RWPE1 (cell line): ENCODE measurements at regions not wholly inside any gene's neighbourhood (a gene's known extent, or its start where the extent isn't known, plus 50 kb on each side); places are given as distances from the start of the nearest gene placed in this dataset.
"Not testable (repeated sequence)": the region's sequence is repeated elsewhere in the genome, so short reads cannot be mapped to it uniquely, and the experiment has no call there.

Experiments used
- CTCF ChIA-PET: fragments of 350-600 bp; sonication (Branson Sonifier 250); formaldehyde crosslinking; extraction: SDS; loops from one replicate; lab custom pipeline; 2021; lab: Yijun Ruan, JAX
- POLR2A ChIA-PET: fragments of 400-600 bp; formaldehyde crosslinking; extraction: SDS; loops from one replicate; lab custom pipeline; 2020; ENCODE audit warnings: antibody characterized with exemption; ENCODE audit not compliant: low non-redundant PET; lab: Yijun Ruan, JAX
- DNase-seq: peaks from one replicate; pipeline ENCODE4 v3.0.0; 2012; ENCODE audit warnings: low spot score
- H3K27ac ChIP-seq: fragments of 450-650 bp; 2 replicates; pipeline ENCODE4 v1.5.1; 2017
- CTCF ChIP-seq: fragments of 450-650 bp; conservative IDR thresholded peaks from 2 replicates; pipeline ENCODE4 v1.5.1; 2017; ENCODE audit warnings: low read depth, mild to moderate bottlenecking

GRCh38 chr13:22877421-22877820 lies 303.4 kb upstream of the SGCG start:
- H3K27ac ChIP-seq: no peak overlapping the region
- no peak for DNase-seq
- TF ChIP-seq CTCF: no peak
- ChIA-PET CTCF (no interaction called here), POLR2A (no interaction called here)

- ChIA-PET CTCF (interaction anchor here (0.6 kb wide), 1 partner anchor 471 kb away, joined by 6 read pairs; no protein-coding TSS in a partner anchor), POLR2A (no interaction called here)
- DNase-seq: no peak
- TF ChIP-seq CTCF: no peak
- H3K27ac ChIP-seq: no peak overlapping the region
These were observed 299.7 kb upstream of the SGCG start for GRCh38 chr13:22880741-22881720.

- H3K27ac ChIP-seq, DNase-seq, POLR2A ChIA-PET: not testable (repeated sequence)
- CTCF ChIA-PET: interaction anchor here (0.6 to 0.7 kb wide), 2 partner anchors 471 to 903 kb away, joined by 3 to 6 read pairs; no protein-coding TSS in a partner anchor
These were observed 298.8 kb upstream of the SGCG start for GRCh38 chr13:22881721-22882608.

- DNase-seq: no peak
- ChIA-PET POLR2A (no interaction called here), CTCF (no interaction called here)
- no peak overlapping the region for H3K27ac ChIP-seq
- no peak for TF ChIP-seq CTCF
These were observed 297.4 kb upstream of the SGCG start for GRCh38 chr13:22883262-22883840.

- TF ChIP-seq CTCF: no peak
- no peak for DNase-seq
- H3K27ac ChIP-seq: no peak overlapping the region
- ChIA-PET CTCF (no interaction called here), POLR2A (no interaction called here)
These were observed 296.8 kb upstream of the SGCG start for GRCh38 chr13:22883956-22884355.

GRCh38 chr13:22886061-22886460 lies 294.7 kb upstream of the SGCG start:
- POLR2A ChIA-PET, H3K27ac ChIP-seq, DNase-seq: not testable (repeated sequence)
- CTCF ChIA-PET: interaction anchor here (0.7 kb wide), 1 partner anchor 37 kb away, joined by 3 read pairs; no protein-coding TSS in a partner anchor

GRCh38 chr13:22889376-22889775 lies 291.4 kb upstream of the SGCG start:
- CTCF ChIA-PET, DNase-seq, POLR2A ChIA-PET, H3K27ac ChIP-seq: not testable (repeated sequence)
